Fibroblast of gingiva (primary cell): ENCODE measurements at regions not wholly inside any gene's neighbourhood (a gene's known extent, or its start where the extent isn't known, plus 50 kb on each side); places are given as distances from the start of the nearest gene placed in this dataset.
"Not testable (repeated sequence)": the region's sequence is repeated elsewhere in the genome, so short reads cannot be mapped to it uniquely, and the experiment has no call there.

Experiments used
- DNase-seq: peaks from one replicate; pipeline ENCODE4 v3.0.0-alpha.2; 2011; ENCODE audit warnings: low read depth

DNA sequence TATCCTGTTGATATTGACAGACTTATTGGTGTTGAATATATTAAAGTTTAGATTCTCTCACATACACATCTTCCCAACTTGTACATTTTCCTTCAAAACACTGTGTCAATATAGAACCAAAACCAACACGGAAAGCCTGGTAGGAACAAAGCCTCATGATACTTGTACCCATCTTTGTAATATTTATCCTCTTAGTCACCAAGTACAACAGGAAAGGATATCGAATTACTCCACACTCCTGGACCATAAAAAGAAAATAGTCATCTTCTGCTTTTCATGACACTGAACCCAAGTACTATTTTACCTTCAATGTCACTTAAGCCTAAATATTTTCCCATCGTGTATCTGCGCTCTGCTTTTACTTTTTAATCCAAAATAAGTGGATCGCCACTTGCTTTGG is 702.9 kb upstream of the PCDH9 start:
- DNase-seq: no peak

DNA sequence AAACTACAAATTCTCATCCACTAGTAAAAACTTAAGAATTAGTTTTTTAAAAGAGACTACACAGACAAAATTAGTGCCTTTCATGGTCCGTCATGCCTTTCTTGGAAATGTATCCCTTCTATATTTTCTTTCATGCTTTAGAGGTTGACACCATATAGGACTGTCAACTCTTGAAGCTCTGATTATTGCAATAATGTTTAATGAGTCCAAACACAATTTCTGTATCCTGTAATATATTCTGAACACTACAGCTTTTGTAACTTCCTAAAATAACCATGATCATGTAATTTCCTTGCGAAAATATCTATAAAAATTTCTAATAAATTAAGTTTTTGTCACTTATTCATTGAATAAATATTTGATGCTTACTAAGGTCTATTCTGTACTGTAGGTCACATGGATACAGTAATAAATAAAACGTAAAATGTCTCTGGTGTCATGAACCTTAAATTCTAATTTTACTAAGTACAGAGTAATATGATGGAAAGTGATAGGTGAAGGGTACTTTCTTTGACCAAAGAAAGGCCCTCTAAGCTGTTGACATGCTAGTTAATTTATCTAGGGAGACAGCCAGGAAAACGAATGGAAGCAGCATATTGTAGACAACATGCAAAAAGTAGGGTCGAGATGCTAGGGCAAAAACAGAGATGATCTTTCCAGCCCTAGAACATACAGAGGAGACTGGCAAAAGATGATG is 687.3 kb upstream of the PCDH9 start:
- DNase-seq: no peak

DNA sequence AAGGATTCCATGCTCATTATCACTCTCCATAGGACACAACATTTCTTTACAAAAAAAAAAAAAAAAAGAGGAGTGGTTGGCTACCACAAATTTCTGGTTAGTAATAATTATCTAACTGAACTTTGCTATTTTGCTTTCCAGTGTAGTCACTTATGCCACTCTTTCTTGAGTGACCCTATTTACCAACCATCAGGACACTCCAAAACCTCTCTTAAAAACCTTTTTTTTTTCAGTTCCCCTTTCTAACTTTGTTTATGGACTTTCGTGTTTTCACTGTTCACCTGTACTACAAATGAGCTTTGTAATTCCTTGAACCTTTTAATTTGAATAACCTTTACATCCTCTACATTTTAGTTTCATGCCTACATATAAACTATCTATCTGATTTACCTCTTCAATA is 686.5 kb upstream of the PCDH9 start:
- DNase-seq: no peak

DNA sequence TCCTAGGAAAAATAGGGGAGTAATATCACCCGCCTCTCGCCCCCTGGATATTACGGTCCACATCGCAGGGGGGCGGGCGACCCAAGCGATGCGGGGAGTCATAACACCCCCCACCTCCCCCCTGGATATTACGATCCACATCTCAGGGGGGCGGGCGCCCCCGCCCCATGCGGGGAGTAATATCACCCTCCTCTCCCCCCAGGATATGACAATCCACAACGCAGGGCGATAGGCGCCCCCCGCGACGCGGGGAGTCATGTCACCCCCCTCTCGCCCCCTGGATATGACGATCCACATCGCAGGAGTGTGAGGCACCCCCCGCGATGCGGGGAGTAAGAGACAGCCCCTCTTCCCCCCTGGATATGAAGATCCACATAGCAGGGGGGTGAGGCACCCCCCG is 684.4 kb upstream of the PCDH9 start:
- DNase-seq: no peak

DNA sequence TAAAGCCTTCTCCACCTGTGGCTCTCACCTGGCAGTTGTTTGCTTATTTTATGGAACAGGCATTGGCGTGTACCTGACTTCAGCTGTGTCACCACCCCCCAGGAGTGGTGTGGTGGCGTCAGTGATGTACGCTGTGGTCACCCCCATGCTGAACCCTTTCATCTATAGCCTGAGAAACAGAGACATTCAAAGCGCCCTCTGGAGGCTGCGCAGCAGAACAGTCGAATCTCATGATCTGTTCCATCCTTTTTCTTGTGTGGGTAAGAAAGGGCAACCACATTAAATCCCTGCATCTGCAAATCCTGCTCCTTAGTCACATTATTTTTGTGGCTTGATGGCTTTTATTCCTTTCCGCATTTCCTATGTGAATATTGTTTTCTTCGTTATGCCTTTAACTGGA is 672.8 kb upstream of the PCDH9 start:
- not testable (repeated sequence) for DNase-seq

DNA sequence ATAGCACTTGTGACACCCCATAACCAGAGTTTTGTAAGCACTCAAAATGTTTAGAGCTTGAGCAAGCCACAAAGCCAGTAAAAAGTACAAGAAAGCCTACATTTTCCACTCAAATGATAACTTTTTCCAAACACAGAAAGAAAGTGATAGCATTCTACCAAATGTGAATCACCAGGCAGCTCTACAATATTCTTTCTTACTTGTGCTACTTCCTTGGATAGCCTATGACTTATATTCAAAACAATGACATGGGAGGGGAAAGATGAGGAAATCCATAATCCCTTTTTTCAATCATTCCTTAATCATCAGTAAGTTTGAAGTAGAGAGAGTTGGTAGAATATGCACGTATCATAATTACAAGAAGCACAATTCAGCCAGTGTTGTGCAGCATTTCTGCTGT is 650.8 kb upstream of the PCDH9 start:
- no peak for DNase-seq

DNA sequence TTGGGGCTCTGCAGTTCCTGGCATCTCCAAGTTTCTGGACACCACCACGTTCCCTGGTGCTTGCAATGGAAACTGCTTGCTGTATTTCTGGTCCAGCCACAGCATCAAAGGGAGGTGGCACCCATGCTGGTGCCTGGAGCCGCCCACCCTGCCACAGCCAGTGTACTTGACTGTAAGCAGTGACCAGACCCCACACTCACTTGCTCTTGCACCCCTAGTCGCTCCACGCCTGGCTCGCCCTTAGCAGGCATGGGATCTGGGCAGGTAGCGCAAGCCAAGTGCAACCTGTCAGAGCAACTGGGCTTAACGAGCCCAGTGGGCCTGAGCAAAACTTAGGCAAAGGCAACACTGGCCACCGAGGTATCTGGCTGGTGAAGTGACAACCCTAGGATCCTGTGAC is 648.2 kb upstream of the PCDH9 start:
- no peak for DNase-seq

DNA sequence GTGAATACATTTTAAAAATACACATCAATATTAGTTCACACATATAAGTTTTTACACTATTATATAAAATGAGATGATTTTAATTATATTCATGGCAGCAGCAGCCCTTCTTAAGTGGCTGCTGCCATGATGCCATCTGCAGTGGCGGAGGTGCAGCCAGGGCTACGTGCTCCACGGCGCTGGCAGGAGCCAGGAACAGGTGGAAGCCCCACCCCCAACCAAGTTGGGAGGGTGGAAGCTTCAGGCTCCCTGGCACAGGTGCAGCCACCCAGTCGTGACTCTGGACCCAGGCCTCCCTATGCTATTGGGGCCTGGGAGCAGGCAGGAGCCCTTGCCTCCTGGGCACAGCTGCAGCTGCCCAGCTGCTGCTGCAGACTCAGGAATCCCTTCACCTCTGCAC is 646.9 kb upstream of the PCDH9 start:
- no peak for DNase-seq

DNA sequence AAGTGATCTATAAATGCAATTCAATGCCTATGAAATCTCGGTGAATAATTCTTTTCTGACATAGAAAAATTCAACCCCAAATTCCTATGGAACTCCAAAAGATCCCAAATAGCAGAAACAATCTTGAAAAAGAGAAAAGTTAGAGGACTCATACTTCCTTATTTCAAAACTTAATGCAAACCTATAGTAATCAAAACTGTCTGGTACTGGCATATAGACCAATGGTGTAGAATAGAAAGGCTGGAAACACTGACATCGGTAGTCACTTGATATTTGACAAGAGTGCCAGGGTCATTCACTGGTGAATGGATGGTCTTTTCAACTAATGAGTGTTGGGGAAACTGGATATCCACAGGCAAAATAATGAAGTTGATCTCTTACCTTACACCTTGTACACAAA is 637.1 kb upstream of the PCDH9 start:
- DNase-seq: no peak

DNA sequence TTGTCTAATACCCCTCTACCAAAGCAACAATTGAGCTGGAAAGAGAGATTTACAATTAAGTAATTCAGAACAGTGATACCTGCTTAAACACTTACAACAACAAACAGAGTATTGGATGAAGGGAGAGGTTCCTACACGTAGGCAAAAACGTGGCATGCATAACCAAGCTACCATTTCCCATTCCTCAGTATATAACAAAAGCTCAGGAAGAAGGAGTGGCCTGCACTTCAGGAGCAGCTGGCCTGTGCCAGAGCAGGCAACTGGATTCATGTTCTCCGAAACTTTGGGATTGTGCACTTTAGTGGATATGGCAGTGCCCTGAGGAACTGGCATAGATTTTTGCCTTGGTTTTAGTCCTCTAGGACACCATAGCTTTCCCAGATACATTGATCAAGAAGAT is 630.2 kb upstream of the PCDH9 start:
- no peak for DNase-seq

DNA sequence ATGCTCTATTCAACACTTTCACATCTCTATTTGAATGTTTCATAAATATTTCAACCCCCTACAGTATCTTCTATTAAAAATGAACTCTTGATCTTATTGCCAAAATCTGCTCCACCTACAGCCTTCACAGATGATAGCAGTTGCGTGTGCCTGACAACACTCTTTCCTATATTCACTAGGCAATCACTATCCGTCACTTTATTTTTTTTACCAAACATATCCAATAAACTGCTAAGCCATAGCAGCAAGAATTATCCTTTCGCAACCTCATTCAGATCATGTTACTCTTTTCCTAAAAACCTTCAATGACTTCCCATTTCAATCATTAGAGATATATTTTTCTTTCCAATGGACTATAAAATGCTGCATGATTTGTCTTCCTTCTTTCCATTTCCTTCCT is 629.8 kb upstream of the PCDH9 start:
- no peak for DNase-seq

DNA sequence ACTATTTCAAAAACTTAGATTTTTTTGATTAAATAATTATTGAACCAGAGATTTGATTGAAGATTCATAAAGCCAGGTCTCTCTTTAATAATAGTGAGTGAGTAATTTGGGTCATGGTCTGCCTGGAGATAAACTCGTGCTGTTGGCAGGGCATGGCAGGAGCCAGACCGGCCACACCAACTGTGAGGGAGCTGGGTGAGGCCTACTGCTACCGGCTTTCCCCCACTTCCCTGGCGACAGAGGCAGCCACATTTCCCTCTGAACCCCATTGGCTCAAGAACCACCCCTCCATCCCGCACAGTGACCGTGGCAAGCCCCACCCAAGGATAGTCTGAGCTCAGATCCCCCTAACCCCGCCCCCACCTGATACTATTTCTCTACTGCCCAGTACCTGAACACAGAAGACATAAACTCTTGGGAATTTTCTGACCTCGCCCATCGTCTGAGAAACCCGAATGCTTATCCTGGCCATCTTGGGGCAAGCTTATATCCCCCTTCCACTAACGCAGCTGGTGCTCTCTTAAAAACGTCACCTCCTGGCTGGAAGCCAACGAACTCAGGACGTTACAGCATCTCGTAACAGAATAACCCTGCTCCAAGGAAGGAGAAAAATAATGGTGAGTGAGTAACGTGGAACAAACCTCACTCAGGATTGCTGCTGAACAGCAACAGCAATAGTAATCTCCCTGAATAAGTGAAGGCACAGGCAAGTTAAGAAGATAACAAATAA is 627.6 kb upstream of the PCDH9 start:
- DNase-seq: no peak

DNA sequence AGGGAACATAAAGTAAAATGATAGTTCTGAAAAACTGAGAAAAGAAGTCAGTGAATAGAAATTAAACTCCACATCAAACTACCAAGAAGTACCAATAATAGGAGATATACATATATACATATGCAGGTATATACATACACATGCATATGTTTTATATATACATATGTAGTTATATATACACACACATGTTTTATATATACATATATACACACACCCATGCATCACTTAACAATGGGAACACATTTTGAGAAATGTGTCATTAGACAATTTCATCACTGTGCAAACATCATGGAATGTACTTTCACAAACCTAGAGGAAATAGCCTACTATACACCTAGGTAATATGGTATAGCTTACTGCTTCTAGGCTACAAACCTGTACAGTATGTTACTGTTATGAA is 626.8 kb upstream of the PCDH9 start:
- no peak for DNase-seq

DNA sequence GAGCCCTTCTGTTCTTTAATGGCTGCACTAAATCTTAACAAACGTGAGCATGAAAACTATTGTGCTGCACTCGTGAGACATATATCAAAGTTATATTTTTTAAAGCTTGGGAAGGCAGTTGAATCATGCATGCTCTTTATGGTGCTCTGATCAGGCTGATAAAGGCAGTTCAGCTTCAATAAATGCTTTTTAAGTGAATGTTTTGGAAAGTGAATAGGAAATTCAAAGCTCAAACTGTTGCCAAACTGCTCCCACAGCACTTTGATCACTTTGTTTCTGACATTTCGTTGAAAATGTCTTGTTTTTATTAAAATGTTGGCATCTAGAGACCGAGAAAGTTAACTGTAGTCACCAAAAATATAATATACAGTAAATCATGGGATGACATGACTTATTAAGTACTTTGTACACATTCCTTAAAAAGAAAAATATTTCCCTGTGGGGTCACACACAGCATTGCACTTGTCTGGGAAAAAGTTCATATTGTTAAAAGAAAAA is 625.7 kb upstream of the PCDH9 start:
- no peak for DNase-seq

DNA sequence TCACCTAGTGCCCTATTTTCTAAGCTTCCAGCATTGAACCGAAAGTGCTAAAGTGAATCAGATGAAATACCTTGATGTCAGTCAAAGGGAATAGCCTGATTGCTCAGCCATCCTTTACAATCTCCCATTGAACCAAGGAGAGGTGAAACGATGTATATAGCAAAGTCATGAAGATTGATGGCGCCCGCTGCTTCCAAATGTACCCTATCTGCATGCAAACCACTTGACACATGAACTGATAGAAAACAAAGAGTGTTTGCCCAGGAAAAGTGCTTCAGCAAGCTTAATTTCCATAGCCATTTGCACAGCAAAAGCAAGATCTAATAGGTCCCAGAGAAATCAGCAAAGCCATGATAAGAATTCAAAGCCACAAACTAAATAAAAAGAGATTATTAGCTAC is 624.9 kb upstream of the PCDH9 start:
- no peak for DNase-seq

DNA sequence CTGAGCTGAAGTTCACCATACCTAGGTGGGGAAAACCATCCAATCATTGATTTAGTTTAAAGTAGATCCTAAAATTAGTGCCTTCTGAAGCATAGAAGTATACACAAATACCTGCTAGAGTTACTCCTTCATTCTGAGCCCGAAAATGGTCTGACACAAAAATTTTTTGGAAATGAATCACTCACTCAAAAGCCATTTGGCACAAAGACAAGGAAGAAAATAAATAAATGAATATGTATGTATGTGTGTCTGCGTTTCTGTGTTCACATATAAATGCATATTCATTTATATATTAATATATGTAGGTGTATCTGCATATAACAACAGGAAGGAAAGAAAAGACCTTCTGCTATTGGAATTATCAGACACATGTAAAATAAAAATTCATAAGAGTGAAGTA is 614.4 kb upstream of the PCDH9 start:
- DNase-seq: no peak

DNA sequence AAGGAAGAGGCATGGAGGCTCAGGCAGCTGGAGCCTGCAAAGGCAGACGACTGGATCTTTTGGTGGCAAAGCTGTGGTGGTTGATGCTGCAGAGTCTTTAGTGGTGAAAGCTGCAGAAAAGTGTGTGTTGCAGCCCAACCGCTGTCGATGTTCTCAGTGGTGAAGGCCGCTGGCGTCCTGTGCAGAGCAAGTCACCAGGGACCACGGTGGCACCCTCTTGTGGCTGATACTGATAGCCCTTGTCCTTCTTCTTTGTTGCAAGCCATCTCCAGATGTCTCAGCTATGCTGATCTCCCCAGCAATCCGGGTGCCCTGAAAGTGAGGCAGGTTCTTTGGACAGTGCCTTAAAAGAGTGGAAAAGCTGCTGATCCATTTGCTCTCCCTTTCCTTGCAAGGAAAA is 610.9 kb upstream of the PCDH9 start:
- DNase-seq: no peak

DNA sequence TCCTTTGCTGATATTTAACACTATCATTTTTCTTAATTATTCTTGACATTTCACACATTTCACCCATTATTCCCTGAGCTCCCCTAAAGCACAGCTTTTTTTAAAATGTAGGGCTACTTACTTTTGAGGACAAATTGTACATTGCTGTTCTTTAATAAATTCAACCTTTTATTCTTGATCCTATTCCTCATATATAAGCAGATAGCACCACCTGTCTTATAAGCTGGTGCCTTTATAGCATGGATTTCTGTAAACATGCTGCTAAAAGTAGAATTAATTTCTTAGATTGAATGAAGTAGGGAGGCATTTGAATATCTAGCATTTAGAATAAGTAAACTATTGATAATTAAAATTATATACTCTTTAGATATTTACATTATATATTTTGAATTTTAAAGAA is 603.4 kb upstream of the PCDH9 start:
- DNase-seq: no peak

DNA sequence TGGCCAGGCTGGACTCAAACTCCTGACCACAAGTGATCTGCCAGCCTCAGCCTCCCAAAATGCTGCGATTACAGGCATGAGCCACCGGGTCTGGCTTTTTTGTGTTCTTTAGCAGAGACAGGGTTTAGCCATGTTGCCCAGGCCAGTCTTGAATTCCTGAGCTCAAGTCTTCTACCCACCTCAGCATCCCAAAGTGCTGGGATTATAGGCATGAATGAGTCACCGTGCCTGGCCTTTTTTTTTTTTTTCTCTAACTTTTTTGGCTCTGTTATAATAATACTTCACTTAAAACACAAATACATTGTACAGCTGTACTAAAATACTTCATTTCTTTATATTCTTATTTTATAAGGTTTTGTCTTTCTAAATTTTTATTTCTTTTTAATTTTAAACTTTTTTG is 599.5 kb upstream of the PCDH9 start:
- no peak for DNase-seq

DNA sequence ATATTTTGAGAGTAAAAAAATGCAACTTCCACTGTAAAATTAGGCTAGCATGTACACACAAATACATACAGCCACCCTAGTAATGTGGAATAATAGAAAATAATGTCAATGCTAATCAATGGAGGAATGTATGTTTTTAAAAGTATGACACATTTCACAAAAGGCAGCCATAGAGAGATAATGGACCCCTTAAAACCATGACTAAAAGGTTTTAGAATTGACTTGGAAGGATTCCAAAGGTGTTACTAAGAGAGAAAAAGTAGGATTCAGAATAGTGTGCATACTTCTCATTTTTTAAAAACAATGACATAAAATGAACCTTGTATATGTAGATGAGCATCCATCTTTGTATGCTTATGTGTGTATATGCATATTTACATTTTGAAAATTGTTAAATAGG is 597.9 kb upstream of the PCDH9 start:
- DNase-seq: no peak

DNA sequence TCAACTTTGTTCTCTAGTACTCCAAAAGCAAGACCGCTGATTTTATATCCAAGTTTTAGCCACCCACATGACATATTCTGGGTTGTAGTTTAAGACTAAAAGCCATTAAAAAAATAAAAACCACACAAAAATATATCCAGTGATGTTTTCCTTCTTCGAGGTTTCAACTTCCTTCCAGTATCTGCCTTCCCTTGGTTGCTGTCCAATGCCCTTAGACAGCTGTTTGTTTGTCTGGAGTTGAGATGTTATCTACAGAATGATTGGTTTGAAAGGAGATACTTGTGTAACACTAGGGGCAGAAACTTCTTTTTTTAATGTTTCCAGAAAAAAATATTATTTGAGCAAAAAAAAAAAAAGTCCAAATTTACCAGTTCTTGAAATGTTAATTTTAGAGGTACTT is 591.5 kb upstream of the PCDH9 start:
- DNase-seq: no peak

DNA sequence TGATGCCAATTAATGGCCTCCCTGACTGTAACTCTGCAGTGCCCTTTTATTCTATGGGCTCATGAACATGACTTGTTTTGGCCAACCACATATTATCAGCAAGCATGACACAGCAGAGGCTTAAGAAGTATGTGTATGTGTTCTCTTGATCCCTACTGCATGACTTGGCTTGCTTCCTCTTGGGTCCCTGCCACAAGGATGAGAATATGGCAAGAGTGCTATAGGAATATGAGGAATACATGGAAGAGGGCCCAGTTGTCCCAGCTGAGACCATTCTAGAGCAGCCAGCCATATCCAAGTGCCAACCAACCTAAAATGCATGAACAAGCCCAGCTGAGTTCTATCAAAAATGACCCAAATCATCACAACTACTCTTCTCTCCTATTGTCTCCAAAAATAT is 576.7 kb upstream of the PCDH9 start:
- no peak for DNase-seq

DNA sequence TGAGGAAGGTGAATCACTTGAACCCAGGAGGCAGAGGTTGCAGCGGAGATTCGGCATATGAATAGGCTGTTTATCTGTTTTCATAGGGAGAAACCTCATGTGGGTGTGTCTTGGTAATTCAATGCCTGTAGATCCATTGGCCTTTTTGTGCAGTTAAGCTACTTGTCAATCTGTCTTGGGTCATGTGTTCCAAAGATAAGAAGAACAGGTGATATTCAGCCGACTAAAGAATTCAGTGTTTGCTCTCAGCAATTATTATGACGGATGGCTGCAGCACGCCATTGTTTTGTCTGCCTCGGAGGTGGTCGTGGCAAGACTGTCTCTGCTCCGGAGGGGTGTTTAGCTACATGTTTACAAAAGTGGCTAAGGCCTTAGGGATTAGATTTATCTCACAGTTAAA is 573.0 kb upstream of the PCDH9 start:
- no peak for DNase-seq

DNA sequence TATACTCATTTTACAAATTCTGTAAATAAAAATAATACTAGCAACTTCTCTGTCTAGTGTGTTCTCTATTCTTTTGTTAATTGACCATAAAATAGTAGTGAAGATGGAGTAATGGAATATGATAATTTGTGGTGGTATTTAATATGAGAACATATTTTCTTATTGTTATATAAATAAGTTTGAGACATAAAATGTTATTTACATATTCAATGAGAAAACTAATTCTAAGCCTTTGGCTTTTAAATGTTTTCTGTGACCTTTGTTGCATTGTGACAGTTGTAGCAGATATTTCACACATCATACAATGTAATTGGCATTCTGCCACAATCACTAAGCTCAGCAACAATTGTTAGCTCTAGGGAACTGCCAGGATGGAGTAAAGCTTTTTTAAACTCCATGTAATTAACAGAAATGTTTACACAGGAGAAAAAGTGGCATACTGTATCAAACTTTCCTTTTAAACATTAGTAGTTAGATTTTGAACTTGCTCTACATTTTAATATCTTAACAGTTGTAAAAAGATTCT is 562.1 kb upstream of the PCDH9 start:
- no peak for DNase-seq
